HG03460 (cell line): ENCODE measurements at regions not wholly inside any gene's neighbourhood (a gene's known extent, or its start where the extent isn't known, plus 50 kb on each side); places are given as distances from the start of the nearest gene placed in this dataset.

Experiments
- ATAC-seq: cut with Tn5 transposase; IDR thresholded peaks from one replicate; pipeline ENCODE4 v1.9.1; 2021; ENCODE audit not compliant: unreplicated experiment

- no peak for ATAC-seq
Observed at GRCh38 chr1:30322859-30323257, 400.5 kb downstream of the MATN1 start.

- no peak for ATAC-seq
Observed at GRCh38 chr1:30321996-30322858, 401.2 kb downstream of the MATN1 start.

GRCh38 chr1:30321246-30321910, 402.0 kb downstream of the MATN1 start:
- no peak for ATAC-seq

GRCh38 chr1:30320581-30320890, 402.8 kb downstream of the MATN1 start:
- no peak for ATAC-seq

GRCh38 chr1:30319765-30320580, 403.4 kb downstream of the MATN1 start:
- ATAC-seq = no peak

GRCh38 chr1:30318864-30319718, 404.3 kb downstream of the MATN1 start:
- ATAC-seq = no peak

- no peak for ATAC-seq
Observed at GRCh38 chr1:30318413-30318812, 405.0 kb downstream of the MATN1 start.

- no peak for ATAC-seq
Observed at GRCh38 chr1:30317921-30318320, 405.5 kb downstream of the MATN1 start.

- ATAC-seq = no peak
Observed at GRCh38 chr1:30316056-30316455, 407.3 kb downstream of the MATN1 start.

- ATAC-seq = no peak
Observed at GRCh38 chr1:30315185-30315960, 408.0 kb downstream of the MATN1 start.

- ATAC-seq = no peak
Observed at GRCh38 chr1:30314591-30314990, 408.8 kb downstream of the MATN1 start.

GRCh38 chr1:30313584-30313983, 409.8 kb downstream of the MATN1 start:
- ATAC-seq = no peak

GRCh38 chr1:30313176-30313575, 410.2 kb downstream of the MATN1 start:
- ATAC-seq = no peak

GRCh38 chr1:30312226-30312625, 411.2 kb downstream of the MATN1 start:
- no peak for ATAC-seq

GRCh38 chr1:30311749-30312148, 411.6 kb downstream of the MATN1 start:
- no peak for ATAC-seq

GRCh38 chr1:30310966-30311742, 412.2 kb downstream of the MATN1 start:
- ATAC-seq = no peak

GRCh38 chr1:30307182-30307581, 416.2 kb downstream of the MATN1 start:
- ATAC-seq = no peak

GRCh38 chr1:30305519-30305918, 417.9 kb downstream of the MATN1 start:
- ATAC-seq = no peak

GRCh38 chr1:30305061-30305460, 418.3 kb downstream of the MATN1 start:
- ATAC-seq = no peak
